ENCODE measurements at regions not wholly inside any gene's neighbourhood (a gene's known extent, or its start where the extent isn't known, plus 50 kb on each side); places are given as distances from the start of the nearest gene placed in this dataset.

- TF ChIP-seq CTCF (IDR thresholded peaks at IDR 0.05; ENCODE audit: low read depth, low read length, poor library complexity, severe bottlenecking) (no peak), EZH2phosphoT487 (IDR thresholded peaks at IDR 0.05; ENCODE audit: borderline replicate concordance, low read length) (no peak)
Observed at GRCh38 chr4:66202870-66203269, 532.6 kb upstream of the EPHA5 start.
